Gastroesophageal sphincter (tissue), 3 donors: ENCODE measurements at regions not wholly inside any gene's neighbourhood (a gene's known extent, or its start where the extent isn't known, plus 50 kb on each side); places are given as distances from the start of the nearest gene placed in this dataset.

Experiments
- EP300 ChIP-seq: sonication (generic); formaldehyde crosslinking; IDR thresholded peaks from one replicate; pipeline ENCODE4 v1.6.1; 2017; ENCODE audit warnings: antibody characterized with exemption, mild to moderate bottlenecking
- POLR2A ChIP-seq, 2 donors: fragments of 450-650 bp; IDR thresholded peaks; one replicate each; pipeline ENCODE4 v1.6.1; 2017; ENCODE audit warnings: antibody characterized with exemption in 2 of 2, mild to moderate bottlenecking in 2 of 2, moderate library complexity in 1 of 2
- POLR2AphosphoS5 ChIP-seq: sonication (generic); formaldehyde crosslinking; IDR thresholded peaks from one replicate; pipeline ENCODE4 v1.6.1; 2017; ENCODE audit warnings: antibody characterized with exemption
- TF ChIP-seq, protein P1 (sequence below), 4 experiments: fragments of 200-600 bp in 2 of 4; fragments of 450-650 bp in 2 of 4; sonication (generic) in 1 of 4; IDR thresholded peaks; one replicate each; pipeline ENCODE4 v1.5.1; 2017 to 2019; ENCODE audit warnings: antibody characterized with exemption in 4 of 4, mild to moderate bottlenecking in 2 of 4, moderate library complexity in 2 of 4

DNA sequence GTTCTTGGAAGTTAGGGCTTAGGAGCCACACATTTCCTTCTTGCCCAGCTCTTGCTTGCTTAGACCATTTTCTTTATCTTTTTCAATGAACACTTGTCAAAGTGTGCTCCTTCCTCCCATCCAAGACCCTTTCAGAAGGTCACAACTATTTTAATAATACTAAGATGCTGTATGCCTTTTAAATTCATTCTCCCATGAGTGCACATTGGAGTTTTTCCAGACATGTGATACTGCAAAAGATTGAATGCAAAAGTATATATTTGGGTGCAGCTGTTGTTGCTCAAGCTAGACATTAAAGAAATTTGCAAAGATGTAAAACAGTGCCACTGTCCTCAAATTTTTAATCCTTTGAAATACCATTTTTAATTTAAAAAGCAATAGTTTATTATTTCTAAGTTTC lies 69.3 kb upstream of the TNRC6B start:
- TF ChIP-seq, protein P1, sequence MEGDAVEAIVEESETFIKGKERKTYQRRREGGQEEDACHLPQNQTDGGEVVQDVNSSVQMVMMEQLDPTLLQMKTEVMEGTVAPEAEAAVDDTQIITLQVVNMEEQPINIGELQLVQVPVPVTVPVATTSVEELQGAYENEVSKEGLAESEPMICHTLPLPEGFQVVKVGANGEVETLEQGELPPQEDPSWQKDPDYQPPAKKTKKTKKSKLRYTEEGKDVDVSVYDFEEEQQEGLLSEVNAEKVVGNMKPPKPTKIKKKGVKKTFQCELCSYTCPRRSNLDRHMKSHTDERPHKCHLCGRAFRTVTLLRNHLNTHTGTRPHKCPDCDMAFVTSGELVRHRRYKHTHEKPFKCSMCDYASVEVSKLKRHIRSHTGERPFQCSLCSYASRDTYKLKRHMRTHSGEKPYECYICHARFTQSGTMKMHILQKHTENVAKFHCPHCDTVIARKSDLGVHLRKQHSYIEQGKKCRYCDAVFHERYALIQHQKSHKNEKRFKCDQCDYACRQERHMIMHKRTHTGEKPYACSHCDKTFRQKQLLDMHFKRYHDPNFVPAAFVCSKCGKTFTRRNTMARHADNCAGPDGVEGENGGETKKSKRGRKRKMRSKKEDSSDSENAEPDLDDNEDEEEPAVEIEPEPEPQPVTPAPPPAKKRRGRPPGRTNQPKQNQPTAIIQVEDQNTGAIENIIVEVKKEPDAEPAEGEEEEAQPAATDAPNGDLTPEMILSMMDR (IDR thresholded peaks at IDR 0.05), result no peak
- TF ChIP-seq POLR2A (IDR thresholded peaks at IDR 0.05) (no peak), EP300 (no peak), POLR2AphosphoS5 (no peak)
